HEK293 (cell line): ENCODE measurements at regions not wholly inside any gene's neighbourhood (a gene's known extent, or its start where the extent isn't known, plus 50 kb on each side); places are given as distances from the start of the nearest gene placed in this dataset.

ENCODE experiments used
- CTCF ChIA-PET: fragments of 350-600 bp; formaldehyde crosslinking; extraction: SDS; loops from one replicate; lab custom pipeline; 2021; ENCODE audit warnings: antibody characterized with exemption; lab: Yijun Ruan, JAX
- POLR2A ChIA-PET: fragments of 300-600 bp; formaldehyde crosslinking; extraction: SDS; loops from one replicate; lab custom pipeline; 2020; ENCODE audit warnings: antibody characterized with exemption, inconsistent platforms; lab: Yijun Ruan, JAX
- H3K27ac ChIP-seq: fragments of 200-500 bp; sonication (Bioruptor generic); 2 replicates; pipeline ENCODE4 v1.5.1; 2014; ENCODE audit warnings: low read depth, low read length, control low read depth, inconsistent platforms; ENCODE audit errors: extremely low read depth
- H3K36me3 ChIP-seq, 2 experiments: fragments of 200-500 bp in 1 of 2; sonication (Bioruptor generic) in 1 of 2; 1 replicate in 1 of 2; 2 replicates in 1 of 2; pipeline ENCODE4 v1.5.1; 2014 to 2017; ENCODE audit warnings: inconsistent platforms in 2 of 2, low read length in 2 of 2; ENCODE audit not compliant: control insufficient read depth in 2 of 2, insufficient read depth in 1 of 2
- H3K4me1 ChIP-seq: fragments of 200-500 bp; sonication (Bioruptor generic); 2 replicates; pipeline ENCODE4 v1.5.1; 2014; ENCODE audit warnings: mild to moderate bottlenecking, low read length, inconsistent platforms; ENCODE audit not compliant: control insufficient read depth, insufficient read depth
- H3K4me3 ChIP-seq: 2 replicates; pipeline ENCODE4 v1.5.1; 2011; ENCODE audit warnings: low read depth, mild to moderate bottlenecking, control low read depth, low read length, moderate library complexity
- H3K9me3 ChIP-seq: fragments of 200-500 bp; sonication (Bioruptor generic); 2 replicates; pipeline ENCODE4 v1.5.1; 2014; ENCODE audit warnings: low read depth, low read length, inconsistent platforms; ENCODE audit not compliant: control insufficient read depth, insufficient read depth
- ATF2 ChIP-seq: fragments of 450-650 bp; formaldehyde crosslinking; IDR thresholded peaks from 2 replicates; pipeline ENCODE4 v1.5.1; 2016; ENCODE audit warnings: missing biosample characterization, missing genetic modification characterization, low read depth
- GFI1B ChIP-seq: fragments of 450-650 bp; formaldehyde crosslinking; IDR thresholded peaks from 2 replicates; pipeline ENCODE4 v1.5.1; 2016; ENCODE audit warnings: missing biosample characterization, missing genetic modification characterization
- HOXA7 ChIP-seq: sonication (generic); formaldehyde crosslinking; IDR thresholded peaks from 2 replicates; pipeline ENCODE4 v1.8.1; 2022; ENCODE audit warnings: missing genetic modification reagents, borderline replicate concordance
- KLF10 ChIP-seq: fragments of 450-650 bp; IDR thresholded peaks from 2 replicates; pipeline ENCODE4 v1.5.1; 2018; ENCODE audit warnings: missing biosample characterization, mild to moderate bottlenecking, missing genetic modification characterization
- KLF16 ChIP-seq: fragments of 450-650 bp; formaldehyde crosslinking; IDR thresholded peaks from 2 replicates; pipeline ENCODE4 v1.5.1; 2017; ENCODE audit warnings: missing biosample characterization, missing genetic modification characterization
- REST ChIP-seq: fragments of 450-650 bp; formaldehyde crosslinking; IDR thresholded peaks from 2 replicates; pipeline ENCODE4 v1.5.1; 2016; ENCODE audit warnings: missing biosample characterization, missing genetic modification characterization
- SCRT1 ChIP-seq: fragments of 450-650 bp; formaldehyde crosslinking; IDR thresholded peaks from 2 replicates; pipeline ENCODE4 v1.5.1; 2016; ENCODE audit warnings: missing biosample characterization, missing genetic modification characterization, borderline replicate concordance
- SP2 ChIP-seq: fragments of 450-650 bp; formaldehyde crosslinking; IDR thresholded peaks from 2 replicates; pipeline ENCODE4 v1.5.1; 2016; ENCODE audit warnings: missing biosample characterization, missing genetic modification characterization
- YY1 ChIP-seq: fragments of 450-650 bp; formaldehyde crosslinking; IDR thresholded peaks from 2 replicates; pipeline ENCODE4 v1.5.1; 2018; ENCODE audit warnings: missing biosample characterization, missing genetic modification characterization
- ZFHX2 ChIP-seq: fragments of 450-650 bp; formaldehyde crosslinking; conservative IDR thresholded peaks from 2 replicates; pipeline ENCODE4 v1.5.1; 2016; ENCODE audit warnings: missing biosample characterization, missing genetic modification characterization
- ZNF133 ChIP-seq: fragments of 450-650 bp; formaldehyde crosslinking; IDR thresholded peaks from 2 replicates; pipeline ENCODE4 v1.5.1; 2016; ENCODE audit warnings: missing biosample characterization, missing genetic modification characterization
- ZNF175 ChIP-seq: fragments of 450-650 bp; formaldehyde crosslinking; IDR thresholded peaks from 2 replicates; pipeline ENCODE4 v1.5.1; 2016; ENCODE audit warnings: missing biosample characterization, missing genetic modification characterization
- ZNF26 ChIP-seq: fragments of 450-650 bp; formaldehyde crosslinking; IDR thresholded peaks from 2 replicates; pipeline ENCODE4 v1.5.1; 2016; ENCODE audit warnings: missing biosample characterization, missing genetic modification characterization
- ZNF391 ChIP-seq: fragments of 450-650 bp; formaldehyde crosslinking; IDR thresholded peaks from 2 replicates; pipeline ENCODE4 v1.5.1; 2016; ENCODE audit warnings: low read depth, missing biosample characterization, missing genetic modification characterization, borderline replicate concordance
- ZNF473 ChIP-seq: fragments of 450-650 bp; formaldehyde crosslinking; IDR thresholded peaks from 2 replicates; pipeline ENCODE4 v1.5.1; 2017; ENCODE audit warnings: missing biosample characterization, missing genetic modification characterization
- ZNF510 ChIP-seq: fragments of 450-650 bp; formaldehyde crosslinking; IDR thresholded peaks from 2 replicates; pipeline ENCODE4 v1.5.1; 2018; ENCODE audit warnings: mild to moderate bottlenecking, missing genetic modification characterization, missing biosample characterization; ENCODE audit not compliant: insufficient replicate concordance
- ZNF530 ChIP-seq: fragments of 450-650 bp; formaldehyde crosslinking; IDR thresholded peaks from 2 replicates; pipeline ENCODE4 v1.5.1; 2016; ENCODE audit warnings: low read depth, missing biosample characterization, missing genetic modification characterization
- ZNF548 ChIP-seq: fragments of 450-650 bp; formaldehyde crosslinking; IDR thresholded peaks from 2 replicates; pipeline ENCODE4 v1.5.1; 2016; ENCODE audit warnings: missing biosample characterization, missing genetic modification characterization
- ZNF571 ChIP-seq: fragments of 450-650 bp; formaldehyde crosslinking; IDR thresholded peaks from 2 replicates; pipeline ENCODE4 v1.5.0; 2017; ENCODE audit warnings: missing biosample characterization, missing genetic modification characterization
- ZNF580 ChIP-seq: fragments of 450-650 bp; formaldehyde crosslinking; IDR thresholded peaks from 2 replicates; pipeline ENCODE4 v1.5.1; 2016; ENCODE audit warnings: missing biosample characterization, missing genetic modification characterization
- ZNF596 ChIP-seq: fragments of 450-650 bp; IDR thresholded peaks from 2 replicates; pipeline ENCODE4 v1.5.0; 2018; ENCODE audit warnings: missing biosample characterization, mild to moderate bottlenecking, missing genetic modification characterization, moderate library complexity
- ZNF626 ChIP-seq: fragments of 450-650 bp; sonication (Bioruptor Pico); formaldehyde crosslinking; IDR thresholded peaks from 2 replicates; pipeline ENCODE4 v1.5.1; 2018; ENCODE audit warnings: missing biosample characterization, missing genetic modification characterization, inconsistent platforms
- ZNF670 ChIP-seq: fragments of 450-650 bp; formaldehyde crosslinking; IDR thresholded peaks from 2 replicates; pipeline ENCODE4 v1.5.1; 2016; ENCODE audit warnings: missing biosample characterization, missing genetic modification characterization, low read depth

- H3K27ac ChIP-seq, result no peak overlapping the region
- POLR2A ChIA-PET, result no interaction called here
- H3K9me3 ChIP-seq, result no peaks in the 10 kb centered on the region
- TF ChIP-seq ZNF473 (tag by site-specific recombination) (no peak), ZNF175 (tag by site-specific recombination) (no peak), ZNF670 (tag by site-specific recombination) (no peak), ZNF530 (no peak), ZNF571 (no peak), ZNF510 (no peak), ZNF133 (no peak), SCRT1 (tag by site-specific recombination) (no peak), ZNF626 (tag by site-specific recombination) (no peak), KLF16 (tag by site-specific recombination) (no peak), ZNF580 (tag by site-specific recombination) (no peak), ZNF391 (tag by site-specific recombination) (no peak), REST (no peak), ZNF596 (tag by site-specific recombination) (no peak), KLF10 (tag by site-specific recombination) (no peak), ZNF26 (tag by site-specific recombination) (no peak), GFI1B (tag by site-specific recombination) (no peak), HOXA7 (CRISPR knock-in tag) (no peak), SP2 (tag by site-specific recombination) (no peak)
- CTCF ChIA-PET, result no interaction called here
- H3K4me3 ChIP-seq, result no peak overlapping the region
- H3K36me3 ChIP-seq, result no peaks in the 10 kb centered on the region
- no peaks in the 10 kb centered on the region for H3K4me1 ChIP-seq
These were observed 802.6 kb downstream of the PDHA2 start for GRCh38 chr4:96642490-96642889.

GRCh38 chr4:96646146-96646545 lies 806.3 kb downstream of the PDHA2 start:
- Histone ChIP-seq H3K4me1 (no peaks in the 10 kb centered on the region), H3K36me3 (no peaks in the 10 kb centered on the region), H3K27ac (no peak overlapping the region), H3K4me3 (no peak overlapping the region), H3K9me3 (no peaks in the 10 kb centered on the region)
- TF ChIP-seq ATF2 (tag by site-specific recombination) (0 out of 2 replicates have a peak, but pooled peaks have one; percentile 20), ZNF548 (tag by site-specific recombination) (no peak), YY1 (no peak), ZFHX2 (no peak)
- POLR2A ChIA-PET, result no interaction called here
- CTCF ChIA-PET, result no interaction called here
